ENCODE measurements at regions not wholly inside any gene's neighbourhood (a gene's known extent, or its start where the extent isn't known, plus 50 kb on each side); places are given as distances from the start of the nearest gene placed in this dataset.

- no peaks in the 10 kb centered on the region for H3K9me3 ChIP-seq (ENCODE audit: insufficient read depth, low read depth, low read length)
- no peaks in the 10 kb centered on the region for H4K20me1 ChIP-seq (ENCODE audit: insufficient read depth, low read length)
- TF ChIP-seq CTCF (IDR thresholded peaks at IDR 0.05; ENCODE audit: insufficient read depth, low read depth, low read length) (no peak), EZH2 (IDR thresholded peaks at IDR 0.05; ENCODE audit: insufficient read depth, low read length) (no peak)
- no peak overlapping the region for H2AFZ ChIP-seq (ENCODE audit: low read depth, low read length)
- Mint-ChIP-seq H3K4me1 (ENCODE audit: low read depth, unreplicated experiment) (no peaks in the 10 kb centered on the region), H3K27me3 (ENCODE audit: low read depth, unreplicated experiment) (no peaks in the 10 kb centered on the region), H3K27ac (ENCODE audit: unreplicated experiment) (no peak overlapping the region), H3K4me3 (ENCODE audit: unreplicated experiment) (no peak overlapping the region), H3K9me3 (ENCODE audit: unreplicated experiment) (peaks cover 14% of the 10 kb centered on the region), H3K36me3 (ENCODE audit: low read depth, unreplicated experiment) (no peaks in the 10 kb centered on the region)
- no peak for FAIRE-seq
- no peaks in the 10 kb centered on the region for H3K4me1 ChIP-seq (ENCODE audit: insufficient read depth, low read length)
- H3K27me3 ChIP-seq (ENCODE audit: insufficient read depth, low read length) = no peaks in the 10 kb centered on the region
- DNase-seq (ENCODE audit: low read depth) = no peak
- no peak overlapping the region for H3K27ac ChIP-seq (ENCODE audit: low read depth, low read length)
- no peak overlapping the region for H3K4me2 ChIP-seq (ENCODE audit: low read length)
- no peaks in the 10 kb centered on the region for H3K79me2 ChIP-seq (ENCODE audit: insufficient read depth, low read length)
- no peaks in the 10 kb centered on the region for H3K36me3 ChIP-seq (ENCODE audit: insufficient read depth, low read length)
- no peak overlapping the region for H3K4me3 ChIP-seq (ENCODE audit: insufficient read depth, low read depth, low read length)
- no peak overlapping the region for H3K9ac ChIP-seq (ENCODE audit: low read length)
Measured at GRCh38 chr3:154942827-154943226, 137.3 kb upstream of the MME start.

- Histone ChIP-seq H3K79me2 (ENCODE audit: insufficient read depth, low read length) (no peaks in the 10 kb centered on the region), H3K9ac (ENCODE audit: low read length) (no peak overlapping the region), H3K27ac (ENCODE audit: low read depth, low read length) (no peak overlapping the region), H3K27me3 (ENCODE audit: insufficient read depth, low read length) (no peaks in the 10 kb centered on the region), H4K20me1 (ENCODE audit: insufficient read depth, low read length) (no peaks in the 10 kb centered on the region), H2AFZ (ENCODE audit: low read depth, low read length) (no peak overlapping the region), H3K9me3 (ENCODE audit: insufficient read depth, low read depth, low read length) (no peaks in the 10 kb centered on the region), H3K4me2 (ENCODE audit: low read length) (no peak overlapping the region), H3K36me3 (ENCODE audit: insufficient read depth, low read length) (no peaks in the 10 kb centered on the region), H3K4me1 (ENCODE audit: insufficient read depth, low read length) (no peaks in the 10 kb centered on the region), H3K4me3 (ENCODE audit: insufficient read depth, low read depth, low read length) (no peak overlapping the region)
- Mint-ChIP-seq H3K36me3 (ENCODE audit: low read depth, unreplicated experiment) (no peaks in the 10 kb centered on the region), H3K4me3 (ENCODE audit: unreplicated experiment) (no peak overlapping the region), H3K9me3 (ENCODE audit: unreplicated experiment) (peaks cover 5% of the 10 kb centered on the region), H3K4me1 (ENCODE audit: low read depth, unreplicated experiment) (peaks cover 3% of the 10 kb centered on the region), H3K27ac (ENCODE audit: unreplicated experiment) (no peak overlapping the region), H3K27me3 (ENCODE audit: low read depth, unreplicated experiment) (no peaks in the 10 kb centered on the region)
- no peak for TF ChIP-seq CTCF (IDR thresholded peaks at IDR 0.05; ENCODE audit: insufficient read depth, low read depth, low read length)
- no peak for DNase-seq (ENCODE audit: low read depth)
- FAIRE-seq = no peak
Measured at GRCh38 chr3:154936196-154936595, 143.9 kb upstream of the MME start.

GRCh38 chr3:154933581-154933980 lies 146.5 kb upstream of the MME start:
- H3K9me3 Mint-ChIP-seq (ENCODE audit: unreplicated experiment) = no peaks in the 10 kb centered on the region
- Histone ChIP-seq H3K4me3 (ENCODE audit: insufficient read depth, low read depth, low read length) (no peak overlapping the region), H3K79me2 (ENCODE audit: insufficient read depth, low read length) (no peaks in the 10 kb centered on the region), H3K9me3 (ENCODE audit: insufficient read depth, low read depth, low read length) (no peaks in the 10 kb centered on the region), H2AFZ (ENCODE audit: low read depth, low read length) (no peak overlapping the region), H3K4me2 (ENCODE audit: low read length) (no peak overlapping the region), H3K27me3 (ENCODE audit: insufficient read depth, low read length) (no peaks in the 10 kb centered on the region), H3K9ac (ENCODE audit: low read length) (no peak overlapping the region), H3K36me3 (ENCODE audit: insufficient read depth, low read length) (no peaks in the 10 kb centered on the region), H3K27ac (ENCODE audit: low read depth, low read length) (no peak overlapping the region), H4K20me1 (ENCODE audit: insufficient read depth, low read length) (no peaks in the 10 kb centered on the region), H3K4me1 (ENCODE audit: insufficient read depth, low read length) (no peaks in the 10 kb centered on the region)
- no peaks in the 10 kb centered on the region for H3K27me3 Mint-ChIP-seq (ENCODE audit: low read depth, unreplicated experiment)
- DNase-seq (ENCODE audit: low read depth) (no peak), FAIRE-seq (no peak)
- H3K27ac Mint-ChIP-seq (ENCODE audit: unreplicated experiment) = no peak overlapping the region
- no peak for TF ChIP-seq CTCF (IDR thresholded peaks at IDR 0.05; ENCODE audit: insufficient read depth, low read depth, low read length)
- no peak for TF ChIP-seq EZH2 (IDR thresholded peaks at IDR 0.05; ENCODE audit: insufficient read depth, low read length)
- H3K4me3 Mint-ChIP-seq (ENCODE audit: unreplicated experiment) = no peak overlapping the region
- H3K4me1 Mint-ChIP-seq (ENCODE audit: low read depth, unreplicated experiment) = peaks cover 3% of the 10 kb centered on the region
- no peaks in the 10 kb centered on the region for H3K36me3 Mint-ChIP-seq (ENCODE audit: low read depth, unreplicated experiment)

Measured in astrocyte (in vitro differentiated cells and primary cell).